Motor neuron (in vitro differentiated cells): ENCODE measurements at regions not wholly inside any gene's neighbourhood (a gene's known extent, or its start where the extent isn't known, plus 50 kb on each side); places are given as distances from the start of the nearest gene placed in this dataset.
"Not testable (repeated sequence)": the region's sequence is repeated elsewhere in the genome, so short reads cannot be mapped to it uniquely, and the experiment has no call there.

Experiments
- ATAC-seq, 8 experiments: fragments of 200-7000 bp; cut with Tn5 transposase; replicated peaks in 6 of 8; 2 replicates each; pipeline ENCODE4 v1.8.0; 2021; ENCODE audit warnings: mild to moderate bottlenecking in 8 of 8, moderate library complexity in 8 of 8
- H3K27ac ChIP-seq, 2 donors: fragments of 250-450 bp; sonication (Bioruptor Pico); 2 replicates each; pipeline ENCODE4 v1.9.0; 2021; ENCODE audit warnings: antibody characterized with exemption in 2 of 2, mild to moderate bottlenecking in 2 of 2, moderate library complexity in 1 of 2
- H3K4me1 ChIP-seq, 2 donors: fragments of 250-450 bp; sonication (Bioruptor Pico); replicated peaks in 1 of 2; 2 replicates each; pipeline ENCODE4 v1.6.1; 2021; ENCODE audit warnings: antibody characterized with exemption in 2 of 2, mild to moderate bottlenecking in 2 of 2, moderate library complexity in 1 of 2
- H3K4me3 ChIP-seq, 5 donors: fragments of 250-450 bp; sonication (Bioruptor Pico); 2 replicates each; pipeline ENCODE4 v1.9.0; 2021; ENCODE audit warnings: antibody characterized with exemption in 5 of 5, mild to moderate bottlenecking in 5 of 5, moderate library complexity in 4 of 5
- WGBS, 10 experiments: fragments of 450-650 bp; shearing (Covaris generic); methylation state at CpG; one replicate each; pipeline ENCODE4 v1.0.0; 2022; 5-methylcytosine and 5-hydroxymethylcytosine counted together
- in situ Hi-C, 9 experiments: fragments of 400-800 bp; cut with MboI; loops; one replicate each; pipeline ENCODE4 v1.15.0; 2021; ENCODE audit warnings: low sequenced_read_pairs in 9 of 9, low pct_unique_long_range_greater_than_20kb in 2 of 9; ENCODE audit not compliant: unreplicated experiment in 9 of 9

DNA sequence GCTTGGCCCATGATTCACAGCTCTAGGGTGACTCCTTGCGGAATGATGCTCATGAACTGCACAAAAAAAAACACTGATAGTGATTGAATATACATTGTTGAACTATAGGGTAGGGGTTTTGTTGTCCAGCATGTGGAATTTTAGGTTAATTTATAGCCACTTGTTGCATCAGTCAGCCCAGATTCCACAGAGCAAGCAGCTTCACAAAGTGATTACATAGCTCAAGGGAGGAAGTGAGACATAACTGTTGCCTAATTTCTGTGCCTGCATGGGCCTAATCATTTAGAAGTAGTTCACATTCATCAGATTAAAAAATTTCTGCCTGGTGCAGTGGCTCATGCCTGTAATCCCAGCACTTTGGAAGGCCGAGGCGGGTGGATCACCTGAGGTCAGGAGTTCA, 142.2 kb upstream of the ZNF722 start:
- ATAC-seq, H3K4me3 ChIP-seq, H3K27ac ChIP-seq, H3K4me1 ChIP-seq, in situ Hi-C loops: not testable (repeated sequence)
- WGBS, 10 experiments, result 0 to 57% (median 17%) methylated on average over 1 to 3 of the region's 3 CpGs; no CpG with 5 or more reads in 5 of the 10 experiments

DNA sequence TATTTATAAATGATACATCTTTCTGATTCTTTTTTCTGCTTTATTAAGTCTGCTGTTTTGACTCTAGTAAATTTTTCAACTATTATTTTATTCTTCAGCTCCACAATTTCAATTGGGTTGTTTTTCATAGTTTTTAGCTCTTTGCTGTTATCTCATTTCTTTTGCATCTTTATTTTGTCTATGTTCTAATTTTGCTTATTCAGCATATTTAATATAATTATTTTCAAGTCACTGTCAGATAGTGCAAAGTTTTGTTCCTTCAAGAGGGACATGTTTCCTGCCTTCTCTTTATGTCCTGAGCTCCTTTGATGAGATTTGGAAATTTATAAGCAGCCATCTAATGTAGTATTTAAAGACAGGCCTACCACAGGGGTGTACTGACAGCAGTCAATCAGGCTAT, 131.5 kb upstream of the ZNF722 start:
- Histone ChIP-seq H3K4me1 (no peaks in the 10 kb centered on the region), H3K27ac (no peak overlapping the region), H3K4me3 (no peak overlapping the region)
- in situ Hi-C loops, result no loop called here
- ATAC-seq, result no peak

DNA sequence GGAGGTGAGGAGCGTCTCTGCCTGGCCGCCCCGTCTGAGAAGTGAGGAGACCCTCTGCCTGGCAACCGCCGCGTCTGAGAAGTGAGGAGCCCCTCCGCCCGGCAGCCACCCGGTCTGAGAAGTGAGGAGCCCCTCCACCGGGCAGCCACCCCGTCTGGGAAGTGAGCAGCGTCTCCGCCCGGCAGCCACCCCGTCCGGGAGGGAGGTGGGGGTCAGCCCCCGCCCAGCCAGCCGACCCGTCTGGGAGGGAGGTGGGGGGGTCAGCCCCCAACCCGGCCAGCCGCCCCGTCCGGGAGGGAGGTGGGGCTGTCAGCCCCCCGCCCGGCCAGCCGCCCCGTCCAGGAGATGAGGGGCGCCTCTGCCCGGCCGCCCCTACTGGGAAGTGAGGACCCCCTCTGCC, 124.4 kb upstream of the ZNF722 start:
- ATAC-seq, in situ Hi-C loops, H3K4me3 ChIP-seq, H3K4me1 ChIP-seq, H3K27ac ChIP-seq: not testable (repeated sequence)
- WGBS, 10 experiments, result no CpG with 5 or more reads among the region's 30 CpGs

DNA sequence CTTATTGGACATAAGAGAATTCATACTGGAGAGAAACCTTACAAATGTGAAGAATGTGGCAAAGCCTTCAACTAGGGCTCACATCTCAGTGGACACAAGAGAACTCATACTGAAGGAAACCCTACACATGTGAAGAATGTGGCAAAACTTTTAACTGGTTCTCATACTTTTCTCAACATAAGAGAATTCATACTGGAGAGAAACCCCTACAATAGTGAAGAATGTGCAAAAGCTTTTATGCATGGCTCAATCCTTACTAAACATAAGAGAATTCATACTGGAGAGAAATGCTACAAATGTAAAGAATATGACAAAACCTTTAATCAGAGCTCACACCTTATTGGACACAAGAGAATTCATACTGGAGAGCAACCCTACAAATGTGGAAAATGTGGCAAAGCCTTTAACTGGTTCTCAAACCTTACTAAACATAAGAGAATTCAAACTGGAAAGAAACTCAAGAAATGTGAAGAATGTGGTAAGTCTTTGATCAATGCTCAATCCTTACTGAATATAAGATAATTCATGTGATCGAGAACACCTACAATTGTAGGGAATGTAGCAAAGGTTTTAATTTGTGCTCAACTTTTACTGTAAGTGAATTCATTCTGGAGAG, 121.8 kb upstream of the ZNF722 start:
- in situ Hi-C loops, result no loop called here
- Histone ChIP-seq H3K4me1 (no peaks in the 10 kb centered on the region), H3K27ac (no peak overlapping the region), H3K4me3 (no peak overlapping the region)
- WGBS, 10 experiments, result 38 to 86% (median 45%) methylated on average over 1 of the region's 1 CpG; no CpG with 5 or more reads in 5 of the 10 experiments
- ATAC-seq, result no peak

DNA sequence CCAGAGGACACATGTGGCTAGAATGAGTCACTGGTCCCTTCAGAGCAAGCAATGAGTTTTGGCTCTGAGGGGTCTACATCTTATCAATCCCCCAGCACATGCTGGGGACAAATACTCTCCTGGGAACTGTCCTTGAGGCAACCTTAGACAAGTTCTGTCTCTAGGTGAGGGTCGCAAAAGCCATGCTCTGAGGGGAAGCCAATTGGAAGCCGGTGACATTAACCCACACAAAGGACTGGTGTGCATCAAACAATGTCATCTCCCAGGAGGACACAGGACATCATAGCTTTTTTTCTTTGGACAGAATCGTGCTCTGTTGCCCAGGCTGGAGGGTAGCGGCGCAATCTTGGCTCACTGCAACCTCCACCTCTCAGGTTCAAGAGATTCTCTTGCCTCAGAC, 111.6 kb upstream of the ZNF722 start:
- WGBS, 10 experiments, result 11 to 82% (median 55%) methylated on average over 1 to 3 of the region's 5 CpGs; no CpG with 5 or more reads in 6 of the 10 experiments
- no peak overlapping the region for H3K27ac ChIP-seq
- H3K4me3 ChIP-seq, result no peak overlapping the region
- ATAC-seq, result no peak
- no peaks in the 10 kb centered on the region for H3K4me1 ChIP-seq
- in situ Hi-C loops, result no loop called here

DNA sequence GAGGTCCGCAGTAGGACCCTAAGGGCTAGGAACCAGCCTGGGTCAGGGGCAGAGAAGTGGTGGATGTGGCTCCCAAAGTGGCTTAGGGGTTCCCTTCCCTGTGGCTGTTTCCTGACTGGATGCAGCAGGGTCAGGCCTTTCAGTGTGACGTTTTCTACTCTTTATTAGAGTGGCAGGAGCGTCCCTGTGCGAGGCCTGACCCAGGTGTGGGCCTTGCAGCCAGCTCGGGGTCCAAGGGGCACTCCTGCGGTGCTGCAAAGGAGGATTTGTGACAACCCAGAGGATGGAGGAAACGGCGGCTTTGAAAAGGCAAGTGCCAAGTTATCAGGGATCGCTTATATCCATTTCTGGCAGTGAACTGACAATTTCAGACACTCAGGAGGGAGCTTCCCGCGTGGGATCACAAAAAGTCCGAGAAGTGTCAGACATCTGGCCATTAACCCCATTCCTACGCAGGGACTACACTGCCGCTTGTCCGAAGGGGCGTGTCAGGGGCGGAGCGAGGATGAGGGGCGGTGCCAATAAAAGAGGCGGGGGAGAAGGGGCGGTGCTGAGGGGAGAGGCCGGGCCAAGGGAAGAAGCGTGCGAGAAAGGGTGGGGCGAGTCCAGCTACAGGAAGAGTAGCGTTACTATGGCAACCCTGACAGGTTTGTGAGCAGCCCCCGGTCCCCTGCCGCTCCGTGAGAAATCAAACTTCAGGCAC, 98.8 kb upstream of the ZNF722 start:
- ATAC-seq, result peak in 1 of 8 experiments; percentile 39
- WGBS, 10 experiments, result 0 to 100% (median 33%) methylated on average over 1 to 12 of the region's 29 CpGs; no CpG with 5 or more reads in 1 of the 10 experiments
- in situ Hi-C loops, result no loop called here
- H3K4me3 ChIP-seq, result no peak overlapping the region
- H3K4me1 ChIP-seq, result no peaks in the 10 kb centered on the region
- H3K27ac ChIP-seq, result no peak overlapping the region

DNA sequence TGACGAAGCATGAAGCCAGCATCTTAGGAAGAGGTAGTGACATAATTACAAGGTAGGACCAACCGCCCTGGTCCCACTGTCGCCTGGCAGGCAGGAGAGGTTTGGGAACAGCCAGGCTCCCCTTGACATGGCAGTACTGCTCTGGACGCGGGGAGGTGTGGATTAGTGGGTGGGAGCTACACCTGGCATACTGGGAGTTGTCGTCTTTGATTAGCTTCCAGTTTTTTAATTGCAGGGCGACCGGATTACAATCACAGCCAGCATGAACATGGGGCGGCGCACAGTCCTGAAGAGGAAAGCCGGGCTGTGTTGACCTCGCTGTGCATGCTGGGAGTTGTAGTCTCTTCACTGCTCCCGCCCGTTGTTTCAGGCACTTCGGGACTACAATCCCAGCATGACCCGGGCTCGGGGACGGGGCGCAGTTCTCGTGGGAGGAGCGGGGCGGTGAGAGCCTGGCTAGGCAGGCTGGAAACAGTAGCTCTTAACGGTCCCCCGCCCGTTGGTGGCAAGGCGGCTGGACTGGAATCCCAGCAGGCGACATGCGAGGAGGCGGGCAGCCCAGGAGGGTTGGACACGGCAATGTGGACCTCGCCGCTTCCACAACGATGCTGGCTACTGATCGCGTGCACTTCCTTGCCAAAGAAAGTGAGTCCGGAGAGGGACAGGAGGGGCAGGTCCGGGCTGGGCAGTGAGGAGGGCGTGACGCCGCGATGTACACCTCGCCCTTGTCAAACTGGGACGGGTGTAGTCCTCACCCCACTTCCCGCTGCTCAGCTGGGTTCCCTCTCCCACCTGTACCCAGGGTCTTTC, 98.0 kb upstream of the ZNF722 start:
- ATAC-seq, result peak in 1 of 8 experiments; percentile 87
- WGBS, 10 experiments, result 0 to 83% (median 44%) methylated on average over 1 to 30 of the region's 44 CpGs; no CpG with 5 or more reads in 2 of the 10 experiments
- Histone ChIP-seq H3K4me3 (no peak overlapping the region), H3K4me1 (no peaks in the 10 kb centered on the region), H3K27ac (no peak overlapping the region)
- in situ Hi-C loops, result no loop called here

DNA sequence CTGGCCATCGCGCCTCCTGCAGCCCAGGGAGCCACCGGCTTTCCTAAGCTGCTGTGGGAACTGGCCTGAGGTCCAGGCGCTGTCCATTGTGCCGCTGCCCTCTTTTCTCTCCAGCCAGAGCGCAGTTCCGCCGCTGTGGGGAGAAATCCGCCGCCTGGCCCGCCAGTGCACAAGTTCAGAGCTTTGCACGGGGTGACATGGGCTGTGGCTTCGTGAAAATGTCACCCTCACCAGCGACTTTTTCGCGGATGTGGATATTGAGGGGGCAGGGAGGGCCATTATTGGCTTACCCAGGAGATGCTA, 97.5 kb upstream of the ZNF722 start:
- WGBS, 10 experiments, result 0 to 100% (median 44%) methylated on average over 1 to 7 of the region's 16 CpGs; no CpG with 5 or more reads in 4 of the 10 experiments
- H3K4me1 ChIP-seq, H3K27ac ChIP-seq, H3K4me3 ChIP-seq, ATAC-seq, in situ Hi-C loops: not testable (repeated sequence)

DNA sequence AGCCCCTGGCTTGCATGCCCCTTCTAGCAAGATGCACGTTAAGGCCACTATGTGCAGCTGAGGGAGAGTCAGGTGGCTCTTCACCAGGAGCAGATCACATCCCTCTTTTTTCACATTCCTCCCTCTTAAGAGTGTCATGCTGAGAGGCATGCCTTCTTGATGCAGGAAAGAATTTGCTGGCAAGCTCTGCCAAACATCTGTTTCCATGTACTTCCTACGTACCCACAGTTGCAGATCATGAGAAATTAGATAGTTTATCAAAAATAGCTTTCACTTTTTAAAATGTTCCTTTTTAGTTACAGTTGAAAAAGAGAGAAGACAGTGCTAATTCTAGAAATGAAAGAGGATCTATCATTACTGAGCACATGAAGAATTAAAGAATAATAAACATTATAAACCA, 79.7 kb upstream of the ZNF722 start:
- Histone ChIP-seq H3K4me3 (no peak overlapping the region), H3K27ac (no peak overlapping the region), H3K4me1 (no peaks in the 10 kb centered on the region)
- WGBS, 10 experiments, result 0 to 25% (median 0%) methylated on average over 1 of the region's 2 CpGs; no CpG with 5 or more reads in 5 of the 10 experiments
- ATAC-seq, result no peak
- in situ Hi-C loops, result no loop called here

DNA sequence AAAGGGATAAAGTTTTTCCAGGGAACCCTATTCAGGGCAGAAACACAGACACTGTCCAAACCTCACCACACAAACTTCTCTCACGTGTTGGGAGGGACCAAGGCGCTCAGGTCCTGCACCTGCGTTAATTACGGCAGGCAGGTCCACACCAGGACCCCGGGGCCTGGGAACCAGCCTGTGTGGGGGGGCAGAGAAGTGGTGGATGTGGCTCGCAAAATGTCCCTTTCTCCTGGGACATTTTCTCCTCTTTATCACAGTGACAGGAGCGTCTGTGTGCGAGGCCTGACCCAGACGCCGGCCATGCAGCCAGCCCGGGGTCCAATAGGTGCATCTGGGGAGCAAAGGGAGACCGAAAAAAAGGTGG, 73.4 kb upstream of the ZNF722 start:
- Histone ChIP-seq H3K4me1 (no peaks in the 10 kb centered on the region), H3K4me3 (no peak overlapping the region), H3K27ac (no peak overlapping the region)
- ATAC-seq, result no peak
- WGBS, 10 experiments, result 0 to 70% (median 14%) methylated on average over 1 to 6 of the region's 12 CpGs; no CpG with 5 or more reads in 2 of the 10 experiments
- in situ Hi-C loops, result no loop called here

DNA sequence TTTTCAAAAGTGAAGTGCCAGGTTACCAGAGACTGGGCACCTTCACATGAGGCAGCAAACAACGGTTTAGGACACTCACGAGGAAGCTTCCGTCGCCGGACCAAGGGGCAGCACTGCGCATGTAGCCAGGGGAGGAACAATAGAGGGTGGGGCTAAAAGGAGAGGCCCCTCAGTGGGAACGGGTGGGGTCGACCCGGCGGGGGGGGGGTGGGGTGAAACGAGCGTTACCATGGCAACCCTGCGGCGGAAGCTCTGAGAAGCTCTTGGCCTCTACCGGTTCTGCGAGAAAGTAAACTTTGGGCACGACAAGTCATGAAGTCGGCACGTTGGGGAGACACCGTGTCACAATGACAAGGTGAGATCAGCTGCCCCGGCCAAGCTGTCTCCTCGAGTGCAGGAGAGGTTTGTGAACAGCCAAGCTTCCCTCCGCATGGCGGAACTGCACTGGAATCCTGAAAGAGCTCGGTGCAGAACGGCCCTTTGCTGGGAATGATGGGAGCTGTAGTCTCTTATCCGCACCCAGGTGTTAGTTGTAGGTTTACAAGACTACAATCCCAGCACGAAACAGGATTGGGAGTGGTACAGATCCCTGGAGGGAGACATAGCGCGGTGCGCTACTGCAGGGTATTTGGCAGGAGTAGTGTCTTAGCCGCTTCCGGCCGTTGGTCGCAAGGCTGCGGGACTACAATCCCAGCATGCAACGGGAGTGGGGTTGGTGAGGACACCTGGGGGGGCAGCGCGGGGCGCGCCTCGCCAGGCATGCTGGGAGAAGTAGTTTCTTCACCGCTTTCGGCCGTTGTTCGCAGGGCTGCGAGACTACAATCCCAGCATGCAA, 72.8 kb upstream of the ZNF722 start:
- peak in 2 of 8 experiments; percentile 33 to 98 for ATAC-seq
- WGBS, 10 experiments, result 3 to 89% (median 80%) methylated on average over 1 to 11 of the region's 47 CpGs; no CpG with 5 or more reads in 3 of the 10 experiments
- Histone ChIP-seq H3K4me1 (no peaks in the 10 kb centered on the region), H3K4me3 (no peak overlapping the region), H3K27ac (no peak overlapping the region)
- in situ Hi-C loops, result no loop called here

DNA sequence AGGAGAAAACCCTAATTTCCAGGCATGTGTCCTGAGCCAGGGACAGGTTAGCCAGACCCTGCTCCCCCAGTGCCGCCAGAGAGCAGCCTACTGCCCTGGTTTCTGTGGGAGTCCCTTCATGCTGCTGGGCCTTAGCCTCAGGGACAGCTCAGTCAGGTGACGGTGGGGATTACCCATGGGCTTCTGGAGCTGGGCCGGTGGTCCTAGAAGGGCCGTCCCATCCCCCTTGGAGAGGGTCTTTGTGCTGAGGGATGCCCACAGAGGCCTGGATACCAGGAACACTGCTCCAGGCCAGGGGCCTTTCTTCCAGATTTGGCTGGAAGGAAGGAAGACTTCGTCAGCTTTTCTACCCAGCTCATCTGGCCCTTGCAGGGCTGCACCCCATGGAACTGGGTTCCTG, 71.4 kb upstream of the ZNF722 start:
- 50 to 75% (median 60%) methylated on average over 2 to 5 of the region's 5 CpGs; no CpG with 5 or more reads in 7 of the 10 experiments for WGBS, 10 experiments
- Histone ChIP-seq H3K4me1 (no peaks in the 10 kb centered on the region), H3K27ac (no peak overlapping the region), H3K4me3 (no peak overlapping the region)
- no peak for ATAC-seq
- in situ Hi-C loops, result no loop called here
